Central memory CD8-positive, alpha-beta T cell (primary cell): ENCODE measurements at regions not wholly inside any gene's neighbourhood (a gene's known extent, or its start where the extent isn't known, plus 50 kb on each side); places are given as distances from the start of the nearest gene placed in this dataset.

Source experiments
- ATAC-seq: fragments of 150-1000 bp; cut with Tn5 transposase; replicated peaks from 2 replicates; pipeline ENCODE4 v1.10.0; 2022; ENCODE audit warnings: mild to moderate bottlenecking, moderate FRiP score, moderate number of reproducible peaks; ENCODE audit not compliant: poor library complexity, severe bottlenecking; ENCODE audit errors: extremely low read depth
- DNase-seq, 2 donors: peaks; one replicate each; pipeline ENCODE4 v3.0.0; 2021; ENCODE audit warnings: low spot score in 2 of 2
- H3K27ac Mint-ChIP-seq: one replicate; pipeline ENCODE4 v1.8.0; 2022; ENCODE audit warnings: low read depth, mild to moderate bottlenecking, moderate library complexity, mixed read lengths
- H3K27me3 Mint-ChIP-seq: one replicate; pipeline ENCODE4 v1.8.0; 2022; ENCODE audit warnings: mixed read lengths
- H3K36me3 Mint-ChIP-seq: one replicate; pipeline ENCODE4 v1.8.0; 2022; ENCODE audit warnings: mild to moderate bottlenecking, moderate library complexity, mixed read lengths; ENCODE audit not compliant: insufficient read depth
- H3K4me1 Mint-ChIP-seq: one replicate; pipeline ENCODE4 v1.8.0; 2022; ENCODE audit warnings: mixed read lengths
- H3K4me3 Mint-ChIP-seq: one replicate; pipeline ENCODE4 v1.8.0; 2022; ENCODE audit warnings: mild to moderate bottlenecking, moderate library complexity, mixed read lengths
- H3K9me3 Mint-ChIP-seq: one replicate; pipeline ENCODE4 v1.8.0; 2022; ENCODE audit warnings: mixed read lengths

GRCh38 chr4:185938654-185939053 lies 126.7 kb upstream of the SORBS2 start:
- Mint-ChIP-seq H3K9me3 (no peaks in the 10 kb centered on the region), H3K27me3 (no peaks in the 10 kb centered on the region), H3K36me3 (no peaks in the 10 kb centered on the region), H3K4me1 (no peaks in the 10 kb centered on the region), H3K27ac (no peak overlapping the region), H3K4me3 (no peak overlapping the region)
- ATAC-seq, result no peak
- no peak for DNase-seq

- H3K4me3 Mint-ChIP-seq, result no peak overlapping the region
- no peak overlapping the region for H3K27ac Mint-ChIP-seq
- H3K9me3 Mint-ChIP-seq, result no peaks in the 10 kb centered on the region
- ATAC-seq, result no peak
- H3K4me1 Mint-ChIP-seq, result no peaks in the 10 kb centered on the region
- no peak for DNase-seq
- no peaks in the 10 kb centered on the region for H3K36me3 Mint-ChIP-seq
- H3K27me3 Mint-ChIP-seq, result peaks cover 7% of the 10 kb centered on the region
Observed at GRCh38 chr4:185941461-185941860, 127.5 kb upstream of the TLR3 start.

DNA sequence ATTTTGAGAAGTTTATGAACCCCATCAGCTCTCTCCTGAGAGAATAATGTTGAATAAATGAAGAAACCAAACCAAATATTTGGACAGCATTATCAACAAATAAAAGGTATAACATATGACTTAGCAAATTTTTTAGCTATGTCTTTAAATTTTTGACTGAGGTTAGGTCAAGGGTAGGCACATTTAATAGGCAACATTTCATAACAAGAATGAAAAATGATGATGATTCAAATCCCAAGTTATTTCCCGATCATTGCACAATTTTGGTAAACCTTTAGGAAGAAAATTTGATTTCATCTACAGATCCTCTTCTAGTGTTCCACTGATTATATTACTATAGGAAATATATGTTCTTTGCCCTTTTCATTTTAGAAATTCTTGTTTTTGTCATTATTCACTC lies 123.7 kb upstream of the TLR3 start:
- Mint-ChIP-seq H3K27me3 (peaks cover 19% of the 10 kb centered on the region), H3K36me3 (no peaks in the 10 kb centered on the region), H3K27ac (no peak overlapping the region), H3K4me1 (no peaks in the 10 kb centered on the region), H3K4me3 (no peak overlapping the region), H3K9me3 (no peaks in the 10 kb centered on the region)
- no peak for ATAC-seq
- no peak for DNase-seq

- H3K4me3 Mint-ChIP-seq, result no peak overlapping the region
Observed at GRCh38 chr4:185945906-185946305, 123.0 kb upstream of the TLR3 start.

DNA sequence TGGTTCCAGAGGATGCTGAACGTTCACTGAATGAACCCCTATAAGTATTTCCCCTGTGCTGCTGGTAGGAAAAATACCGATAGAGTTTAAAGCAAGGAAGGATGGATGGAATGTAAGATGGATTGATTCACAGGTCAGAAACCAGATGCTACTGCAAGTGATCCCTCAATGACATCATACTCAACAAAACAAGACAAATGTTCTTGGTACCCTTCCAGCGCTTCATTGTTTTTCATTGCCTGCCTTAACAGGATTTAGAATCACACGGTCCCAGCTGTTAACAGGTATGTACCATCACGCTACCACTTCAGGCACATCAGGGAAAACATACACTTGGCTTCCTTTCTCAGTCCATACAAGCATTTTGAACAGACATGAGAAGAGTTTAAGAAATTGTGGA lies 118.1 kb upstream of the TLR3 start:
- Mint-ChIP-seq H3K36me3 (no peaks in the 10 kb centered on the region), H3K27me3 (peaks cover 24% of the 10 kb centered on the region), H3K4me3 (no peak overlapping the region), H3K9me3 (no peaks in the 10 kb centered on the region), H3K4me1 (no peaks in the 10 kb centered on the region), H3K27ac (no peak overlapping the region)
- no peak for ATAC-seq
- no peak for DNase-seq

More at GRCh38 chr4:185945906-185946305, 123.0 kb upstream of the TLR3 start:
- peaks cover 19% of the 10 kb centered on the region for H3K27me3 Mint-ChIP-seq
- H3K36me3 Mint-ChIP-seq, result no peaks in the 10 kb centered on the region
- no peak overlapping the region for H3K27ac Mint-ChIP-seq
- no peaks in the 10 kb centered on the region for H3K9me3 Mint-ChIP-seq
- no peaks in the 10 kb centered on the region for H3K4me1 Mint-ChIP-seq
- DNase-seq (no peak), ATAC-seq (no peak)

DNA sequence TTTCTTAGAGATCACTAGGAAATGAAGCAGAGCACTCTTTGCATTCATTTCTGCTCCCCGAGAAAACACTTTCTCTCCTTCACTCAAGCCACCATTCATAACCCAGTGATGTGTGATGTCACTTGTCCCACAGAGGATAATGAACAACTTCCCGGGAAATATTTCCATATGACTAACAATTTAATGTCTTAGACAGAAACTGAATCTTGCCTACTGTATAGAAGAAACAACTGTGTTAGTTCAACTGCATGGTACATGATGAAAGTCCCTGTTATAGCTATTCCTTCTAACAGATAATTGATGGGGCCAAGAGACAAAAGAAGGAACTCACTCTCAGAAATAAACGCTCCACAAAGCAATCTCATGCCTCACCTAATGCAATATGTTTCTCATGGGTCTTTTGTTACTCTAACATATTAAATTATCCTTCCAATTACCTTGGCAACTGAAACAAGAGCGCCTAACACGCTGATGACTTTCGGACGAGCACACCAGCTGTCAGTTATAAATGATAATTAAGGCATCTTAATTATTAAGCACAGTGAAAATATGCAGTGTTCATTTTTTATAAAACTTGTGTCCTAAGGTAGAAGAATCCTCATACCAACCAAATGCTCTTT lies 113.7 kb upstream of the TLR3 start:
- ATAC-seq, result no peak
- Mint-ChIP-seq H3K9me3 (no peaks in the 10 kb centered on the region), H3K36me3 (no peaks in the 10 kb centered on the region), H3K4me3 (no peak overlapping the region), H3K27me3 (peaks cover 32% of the 10 kb centered on the region), H3K4me1 (no peaks in the 10 kb centered on the region), H3K27ac (no peak overlapping the region)
- DNase-seq, result no peak

DNA sequence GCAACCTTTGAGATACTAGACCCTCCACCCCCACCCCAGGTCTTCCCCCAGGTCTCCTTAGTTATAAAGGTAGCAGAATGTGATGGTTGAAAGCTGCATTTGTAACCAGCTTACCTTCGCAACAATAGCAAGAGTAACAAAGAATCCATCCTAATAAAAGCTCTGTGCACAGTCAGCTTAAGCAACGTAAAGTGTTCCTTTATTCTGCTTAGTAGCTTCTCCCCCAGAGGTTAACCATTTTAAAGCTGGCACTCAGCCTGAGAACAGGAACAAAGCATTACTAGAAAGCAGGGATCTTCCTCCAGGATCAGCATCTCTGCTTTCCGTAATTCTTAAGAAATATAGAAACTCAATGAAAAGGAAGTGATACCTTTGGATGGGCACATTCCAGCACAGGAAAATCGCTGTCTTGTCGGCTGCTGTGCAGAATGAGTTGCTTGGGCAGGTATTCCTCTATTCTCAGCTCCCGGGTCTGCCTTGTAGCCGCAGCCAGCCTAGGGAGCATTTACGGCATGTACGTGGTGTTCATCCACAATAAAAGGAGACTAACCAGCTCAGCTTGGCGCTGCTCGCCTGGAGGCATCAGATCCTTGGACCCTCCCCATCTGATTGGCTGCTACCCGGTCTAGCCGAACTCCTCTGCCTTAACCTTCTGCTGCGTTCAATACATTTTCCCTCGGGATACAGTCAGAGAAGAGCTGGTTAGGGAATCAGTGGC lies 113.0 kb upstream of the TLR3 start:
- Mint-ChIP-seq H3K4me1 (no peaks in the 10 kb centered on the region), H3K9me3 (no peaks in the 10 kb centered on the region), H3K36me3 (no peaks in the 10 kb centered on the region), H3K27me3 (peaks cover 34% of the 10 kb centered on the region), H3K4me3 (no peak overlapping the region), H3K27ac (no peak overlapping the region)
- no peak for ATAC-seq
- no peak for DNase-seq

DNA sequence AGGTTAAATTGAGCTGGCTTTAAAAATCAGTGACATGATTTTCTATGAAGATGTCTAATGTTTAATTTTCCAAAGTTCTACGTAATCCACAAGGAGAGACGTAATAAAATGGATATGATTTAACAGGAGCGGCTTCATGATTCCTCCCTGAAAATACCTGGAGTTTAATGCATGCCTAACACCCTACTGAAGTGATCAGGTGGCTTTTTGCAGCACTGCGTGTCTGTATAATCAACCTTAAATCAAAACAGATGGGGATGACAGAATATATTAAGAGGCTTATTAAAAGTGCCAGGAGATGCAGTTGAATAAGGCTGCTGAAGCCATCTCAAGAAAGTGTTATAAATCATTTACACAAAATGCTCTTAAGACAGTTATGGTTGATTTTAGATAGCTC lies 112.4 kb upstream of the TLR3 start:
- Mint-ChIP-seq H3K4me3 (no peak overlapping the region), H3K4me1 (no peaks in the 10 kb centered on the region), H3K9me3 (no peaks in the 10 kb centered on the region), H3K36me3 (no peaks in the 10 kb centered on the region), H3K27ac (no peak overlapping the region), H3K27me3 (peaks cover 34% of the 10 kb centered on the region)
- ATAC-seq (no peak), DNase-seq (no peak)

- H3K36me3 Mint-ChIP-seq, result no peaks in the 10 kb centered on the region
- no peaks in the 10 kb centered on the region for H3K4me1 Mint-ChIP-seq
- H3K4me3 Mint-ChIP-seq, result no peak overlapping the region
Observed at GRCh38 chr4:185958094-185958747, 110.7 kb upstream of the TLR3 start.

GRCh38 chr4:185965426-185966384 lies 103.3 kb upstream of the TLR3 start:
- H3K27me3 Mint-ChIP-seq, result peaks cover 15% of the 10 kb centered on the region
- H3K27ac Mint-ChIP-seq, result no peak overlapping the region
- H3K4me3 Mint-ChIP-seq, result no peak overlapping the region
- DNase-seq (no peak), ATAC-seq (no peak)
- no peaks in the 10 kb centered on the region for H3K9me3 Mint-ChIP-seq
- no peaks in the 10 kb centered on the region for H3K36me3 Mint-ChIP-seq
- H3K4me1 Mint-ChIP-seq, result no peaks in the 10 kb centered on the region

More at GRCh38 chr4:185958094-185958747, 110.7 kb upstream of the TLR3 start:
- H3K27ac Mint-ChIP-seq, result no peak overlapping the region
- peaks cover 34% of the 10 kb centered on the region for H3K27me3 Mint-ChIP-seq
- DNase-seq (no peak), ATAC-seq (no peak)
- H3K9me3 Mint-ChIP-seq, result no peaks in the 10 kb centered on the region

DNA sequence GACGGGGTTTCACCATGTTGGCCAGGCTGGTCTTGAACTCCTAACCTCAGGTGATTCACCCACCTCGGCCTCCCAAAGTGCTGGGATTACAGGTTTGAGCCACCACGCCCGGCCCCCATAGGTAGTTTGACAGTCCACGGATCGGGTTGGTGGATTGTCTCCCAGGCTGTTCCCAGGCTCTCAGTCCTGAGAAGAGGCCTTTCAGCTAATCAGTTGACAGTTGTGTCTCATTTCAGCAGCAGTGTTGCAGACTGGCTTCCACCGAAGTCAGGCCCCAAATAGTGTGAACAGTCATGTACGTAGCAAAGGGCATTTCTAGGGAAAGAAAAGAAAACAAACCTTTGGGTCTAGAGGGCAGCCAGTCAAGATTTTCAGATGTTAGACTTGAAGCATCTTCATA lies 102.4 kb upstream of the TLR3 start:
- Mint-ChIP-seq H3K4me1 (no peaks in the 10 kb centered on the region), H3K9me3 (no peaks in the 10 kb centered on the region), H3K27me3 (peaks cover 15% of the 10 kb centered on the region), H3K36me3 (no peaks in the 10 kb centered on the region), H3K27ac (no peak overlapping the region), H3K4me3 (no peak overlapping the region)
- no peak for ATAC-seq
- DNase-seq, result no peak

DNA sequence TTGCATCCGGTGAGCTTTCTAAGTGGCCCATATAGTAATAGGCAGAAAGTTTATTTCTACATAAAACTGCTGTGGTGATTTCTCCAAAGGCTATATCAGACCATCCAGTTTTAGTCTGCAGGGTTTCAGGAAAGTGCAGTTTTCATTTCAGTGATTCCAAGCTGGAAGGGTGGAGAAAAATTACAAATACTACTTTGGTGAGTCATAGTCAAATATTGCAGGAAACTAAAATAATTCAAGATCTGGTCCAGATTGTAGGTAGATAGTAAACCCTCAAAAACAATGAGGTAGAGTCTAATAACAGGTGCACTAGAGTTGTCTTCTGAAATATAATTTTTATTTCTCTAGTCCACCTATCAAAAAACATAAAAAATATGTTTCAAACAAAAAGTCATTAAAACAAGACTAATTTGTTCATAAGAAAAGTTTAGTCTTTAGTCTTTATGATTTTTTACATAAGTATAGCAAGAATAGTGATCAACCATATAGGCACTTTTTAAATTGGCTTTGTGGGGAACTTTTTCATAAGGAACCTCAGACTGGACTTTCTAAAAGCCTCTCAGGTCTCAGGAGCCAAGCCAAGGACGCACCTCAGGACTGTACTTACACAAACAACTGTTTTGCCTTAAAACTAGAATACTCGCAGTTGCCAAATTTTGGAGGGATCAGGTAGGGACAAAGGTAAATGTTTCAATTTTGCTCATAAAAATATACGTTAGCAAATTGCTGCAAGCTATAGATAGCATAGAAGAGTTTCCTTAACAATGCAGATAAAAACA lies 101.8 kb upstream of the TLR3 start:
- no peak for DNase-seq
- H3K4me1 Mint-ChIP-seq, result no peaks in the 10 kb centered on the region
- no peaks in the 10 kb centered on the region for H3K36me3 Mint-ChIP-seq
- H3K4me3 Mint-ChIP-seq, result no peak overlapping the region
- no peak for ATAC-seq
- peaks cover 15% of the 10 kb centered on the region for H3K27me3 Mint-ChIP-seq
- no peaks in the 10 kb centered on the region for H3K9me3 Mint-ChIP-seq
- H3K27ac Mint-ChIP-seq, result no peak overlapping the region
